Ramos (cell line): ENCODE measurements at regions not wholly inside any gene's neighbourhood (a gene's known extent, or its start where the extent isn't known, plus 50 kb on each side); places are given as distances from the start of the nearest gene placed in this dataset.

ENCODE experiments used
- in situ Hi-C: fragments of 300-500 bp; cut with MboI; formaldehyde crosslinking; loops from one replicate; pipeline ENCODE4 v1.14.3; 2022; ENCODE audit warnings: low sequenced_read_pairs; ENCODE audit not compliant: unreplicated experiment

DNA sequence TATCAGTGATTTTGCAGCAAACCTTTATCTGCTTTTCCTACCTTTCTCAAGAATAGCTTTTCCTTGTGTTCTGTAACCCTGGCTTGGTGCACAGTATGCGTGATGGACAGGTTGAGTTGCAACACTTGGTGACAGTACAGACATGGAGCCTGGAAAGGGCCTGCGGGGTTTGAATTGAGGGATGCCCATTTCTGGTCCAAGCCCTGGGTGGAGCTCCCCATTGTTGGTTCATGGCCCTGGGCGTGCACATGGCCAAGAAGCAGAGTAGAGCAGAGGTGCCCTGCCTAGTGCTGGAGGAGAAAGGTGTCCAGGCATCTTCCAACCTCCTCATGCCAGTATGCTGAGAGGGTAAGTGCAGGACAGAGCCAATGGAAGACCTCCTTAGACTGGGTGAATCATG, 106.6 kb upstream of the MKLN1 start:
- in situ Hi-C loops, result loop anchor here (5.0 kb wide), 1 partner anchor 94 kb away; no protein-coding TSS in a partner anchor

DNA sequence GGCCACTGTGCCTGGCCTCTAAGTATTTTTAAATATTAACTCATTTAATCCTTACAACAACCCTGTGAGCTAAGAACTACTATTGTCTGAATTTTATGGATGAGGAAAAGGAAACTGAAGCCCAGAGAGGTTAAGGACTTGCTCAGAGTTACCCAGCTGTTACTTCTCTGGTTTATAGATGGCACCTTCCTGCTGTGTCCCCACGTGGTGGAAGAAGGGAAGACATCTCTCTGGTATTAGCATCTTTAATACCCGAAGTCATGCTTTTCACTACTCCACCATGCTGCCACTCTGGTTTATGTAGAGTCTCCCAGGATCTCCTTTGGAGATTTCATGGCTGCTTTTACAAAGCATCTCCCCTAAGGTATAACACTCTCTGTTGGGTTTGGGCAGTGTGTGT, 105.5 kb upstream of the MKLN1 start:
- in situ Hi-C loops, result loop anchor here (5.0 kb wide), 1 partner anchor 95 kb away; no protein-coding TSS in a partner anchor

DNA sequence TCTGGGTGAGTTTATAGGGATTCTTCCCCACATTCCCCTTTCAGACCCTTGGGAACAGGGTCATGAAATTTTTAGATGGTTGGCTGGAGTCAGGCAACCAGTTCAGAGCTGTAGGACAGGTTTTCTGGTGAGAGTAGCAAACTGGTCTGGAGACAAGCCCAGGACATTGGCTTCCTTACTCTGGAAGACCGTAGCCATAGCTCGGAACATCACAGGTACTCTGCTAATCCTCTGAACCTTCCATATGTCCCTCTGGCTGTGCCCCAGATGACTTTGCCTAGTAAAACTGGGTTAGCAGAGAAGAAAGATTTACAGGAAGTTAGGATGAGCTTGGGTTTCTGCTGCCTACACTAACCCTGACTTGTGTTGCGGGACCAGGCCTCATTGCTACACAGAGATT, 104.5 kb upstream of the MKLN1 start:
- in situ Hi-C loops, result loop anchor here (5.0 kb wide), 1 partner anchor 96 kb away; no protein-coding TSS in a partner anchor

DNA sequence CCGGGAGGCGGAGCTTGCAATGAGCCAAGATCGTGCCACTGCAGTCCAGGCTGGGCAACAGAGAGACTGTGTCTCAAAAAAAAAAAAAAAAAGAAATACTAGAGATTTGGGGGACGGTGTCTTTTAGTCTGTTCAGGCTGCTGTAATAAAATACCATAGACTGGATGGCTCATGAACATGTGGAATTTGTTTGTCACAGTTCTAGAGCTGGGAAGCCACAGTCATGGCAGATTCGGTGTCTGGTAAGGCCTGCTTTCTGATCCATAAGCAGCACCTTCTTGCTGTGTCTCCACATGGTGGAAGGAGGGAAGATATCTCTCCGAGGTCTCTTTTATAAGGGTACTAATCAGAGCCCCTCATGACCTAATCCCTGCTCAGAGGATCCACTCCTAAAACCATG, 102.7 kb upstream of the MKLN1 start:
- in situ Hi-C loops, result loop anchor here (5.0 kb wide), 1 partner anchor 98 kb away; no protein-coding TSS in a partner anchor

DNA sequence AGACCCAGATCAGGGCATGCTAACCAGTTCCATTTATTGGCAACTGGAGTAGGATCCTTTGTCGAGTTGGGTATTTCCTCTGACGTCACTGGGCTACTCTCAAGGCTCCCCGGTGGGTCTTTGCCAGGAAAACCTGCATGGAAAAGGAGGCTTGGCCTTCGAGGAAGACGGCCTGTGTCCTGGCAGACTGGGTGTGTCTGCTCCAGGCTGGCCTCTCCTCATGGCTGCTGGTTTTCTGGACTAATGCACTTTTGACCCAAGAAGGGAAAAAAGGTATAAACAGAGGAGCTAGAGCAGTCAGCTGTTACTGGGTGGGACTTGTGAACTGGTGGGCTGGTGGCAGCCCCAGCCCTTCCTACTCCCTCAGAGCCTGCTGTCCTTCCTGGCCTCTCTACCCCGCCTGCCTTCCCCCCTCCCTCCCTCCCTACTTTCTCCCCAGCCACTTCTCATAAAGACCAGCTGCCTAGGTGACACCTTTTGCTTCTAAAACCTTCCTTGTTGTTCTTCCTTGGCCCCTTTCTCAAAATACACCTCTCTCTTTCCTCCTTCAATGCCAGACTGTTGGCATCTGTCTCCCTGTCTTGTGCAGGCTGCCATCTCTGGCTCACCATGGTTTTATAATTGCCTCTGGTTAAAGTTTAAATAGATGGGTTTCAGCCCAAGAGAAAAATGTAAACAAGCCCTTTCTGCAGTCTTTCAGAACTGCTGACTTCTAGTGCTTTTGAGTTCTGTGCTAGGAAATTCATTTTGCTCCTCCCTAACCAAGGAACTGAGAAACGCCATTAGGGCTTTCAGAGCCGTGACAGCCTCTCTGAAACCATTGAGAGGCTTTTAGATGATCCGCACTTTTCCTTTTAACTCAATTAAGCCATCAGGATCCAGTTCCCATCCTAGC, 101.8 kb upstream of the MKLN1 start:
- in situ Hi-C loops, result no loop called here

DNA sequence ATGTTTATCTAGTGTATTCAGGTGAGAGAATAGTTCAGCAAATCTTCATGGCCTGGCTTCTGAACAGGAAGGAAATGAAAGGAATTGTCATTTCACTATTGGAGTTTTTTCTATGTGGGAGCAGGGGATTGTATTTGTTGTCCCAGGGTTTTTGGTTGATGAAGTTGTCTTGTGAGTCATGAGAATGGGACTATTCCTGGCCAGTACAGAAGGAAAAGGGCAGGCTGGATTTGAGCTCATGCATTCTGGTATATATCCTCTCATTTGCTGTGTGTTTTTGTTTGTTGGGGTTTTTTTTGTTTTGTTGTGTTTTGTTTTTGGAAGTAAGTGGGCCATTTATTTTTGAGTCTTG, 101.2 kb upstream of the MKLN1 start:
- in situ Hi-C loops, result no loop called here

DNA sequence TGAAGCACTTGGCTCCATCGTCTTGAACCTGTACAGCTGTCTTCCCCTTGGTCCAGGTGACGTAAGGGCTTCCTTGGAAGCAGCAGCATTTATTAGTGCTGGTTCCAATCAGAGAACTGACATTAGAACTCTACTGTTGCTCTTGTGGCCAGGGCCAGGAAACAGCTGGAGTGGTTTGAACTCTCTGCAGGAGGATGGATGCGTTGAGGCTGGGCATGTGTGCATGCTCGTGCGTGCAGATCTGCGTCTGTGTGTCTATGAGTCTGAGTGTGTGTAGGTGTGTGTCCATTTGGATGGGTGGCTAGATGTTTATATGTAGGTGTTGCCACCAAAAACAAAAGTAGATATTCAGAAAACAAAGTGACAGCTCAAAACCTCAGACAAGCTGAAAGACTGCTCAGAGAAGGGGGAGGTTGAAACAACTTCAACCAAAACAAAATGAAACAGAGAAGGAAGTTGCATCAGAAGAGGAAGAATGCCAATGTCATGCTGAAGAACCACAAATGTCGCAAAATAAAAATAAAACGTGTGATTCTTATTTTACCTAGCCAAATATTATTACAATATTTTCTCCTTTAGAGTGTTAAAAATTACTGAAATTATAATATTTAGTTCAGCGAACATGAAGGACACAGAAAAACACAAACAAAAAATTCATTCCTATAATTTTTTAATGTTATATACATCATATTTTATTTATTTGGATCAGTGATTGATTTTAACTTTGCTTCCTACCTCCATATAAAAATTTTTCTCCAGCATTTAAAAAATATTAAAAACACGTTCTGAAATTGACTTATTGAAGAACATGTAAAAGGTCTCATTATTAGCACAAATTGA, 96.1 kb upstream of the MKLN1 start:
- in situ Hi-C loops, result no loop called here

DNA sequence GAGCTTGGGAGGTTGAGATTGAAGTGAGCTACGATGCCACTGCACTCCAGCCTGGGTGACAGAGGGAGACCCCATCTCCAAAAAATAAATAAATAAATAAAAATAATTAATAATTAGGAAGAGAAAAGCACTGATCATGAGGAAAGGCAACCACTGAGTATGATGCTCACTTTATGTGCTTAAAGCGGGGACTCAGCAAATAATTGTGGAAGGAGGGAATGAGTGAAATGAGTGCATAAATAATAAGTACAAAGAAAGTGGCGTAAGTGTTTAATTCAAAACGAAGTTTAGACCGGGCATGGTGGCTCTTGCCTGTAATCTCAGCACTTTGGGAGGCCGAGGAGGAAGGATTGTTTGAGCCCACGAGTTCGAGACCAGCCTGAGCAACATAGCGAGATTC, 94.9 kb upstream of the MKLN1 start:
- in situ Hi-C loops, result no loop called here

DNA sequence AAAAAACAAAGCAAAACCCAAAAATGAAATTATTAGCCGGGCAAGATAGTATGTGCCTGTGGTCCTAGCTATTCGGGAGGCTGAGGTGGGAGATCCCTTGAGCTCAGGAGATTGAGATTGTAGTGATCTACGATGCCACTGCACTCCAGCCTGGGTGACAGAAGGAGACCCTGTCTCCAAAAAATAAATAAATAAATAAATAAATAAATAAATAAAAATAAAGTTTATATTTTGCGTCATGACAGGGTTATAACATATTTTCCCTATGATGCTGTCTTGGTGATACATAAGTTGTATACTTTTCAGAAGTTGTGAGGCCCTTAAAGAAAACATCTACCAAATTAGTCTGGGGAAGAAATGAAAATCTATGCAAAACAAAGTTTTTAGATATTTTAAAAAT, 94.5 kb upstream of the MKLN1 start:
- in situ Hi-C loops, result no loop called here

DNA sequence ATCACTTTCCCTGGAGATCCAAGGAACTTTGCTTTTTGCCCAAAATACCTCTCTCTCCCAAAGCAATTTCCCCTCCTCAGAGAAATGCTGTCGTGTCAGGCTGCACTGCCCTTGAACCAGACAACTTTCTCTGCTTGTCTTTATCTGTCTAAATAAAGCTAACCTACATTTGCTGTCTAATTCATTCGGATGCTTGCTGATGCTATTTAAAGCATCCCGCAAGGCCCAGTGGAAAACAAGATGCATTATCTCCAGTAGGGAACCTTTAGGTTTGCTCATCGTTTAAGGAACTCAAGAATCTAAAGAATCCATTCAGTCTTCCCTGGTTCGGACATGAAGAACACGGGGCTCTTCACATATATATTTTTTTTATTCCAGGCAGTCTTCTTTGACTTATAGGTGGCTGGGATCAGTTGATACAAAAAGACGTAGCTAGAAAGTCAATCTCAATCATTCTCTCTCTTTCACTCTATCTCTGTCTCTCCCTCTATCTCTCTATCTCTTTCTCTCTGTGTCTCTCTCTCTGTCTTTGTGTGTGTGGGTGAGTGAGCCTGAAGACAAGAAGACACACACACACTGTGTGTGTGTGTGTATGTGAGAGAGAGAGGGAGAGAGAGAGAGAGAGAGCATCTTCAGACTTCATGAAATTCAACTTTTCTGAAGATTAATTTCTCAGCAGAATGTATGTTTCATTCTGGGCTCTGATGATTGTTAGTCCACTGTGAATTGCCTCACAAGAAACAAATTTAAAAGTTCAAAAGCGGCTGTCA, 92.8 kb upstream of the MKLN1 start:
- in situ Hi-C loops, result no loop called here

DNA sequence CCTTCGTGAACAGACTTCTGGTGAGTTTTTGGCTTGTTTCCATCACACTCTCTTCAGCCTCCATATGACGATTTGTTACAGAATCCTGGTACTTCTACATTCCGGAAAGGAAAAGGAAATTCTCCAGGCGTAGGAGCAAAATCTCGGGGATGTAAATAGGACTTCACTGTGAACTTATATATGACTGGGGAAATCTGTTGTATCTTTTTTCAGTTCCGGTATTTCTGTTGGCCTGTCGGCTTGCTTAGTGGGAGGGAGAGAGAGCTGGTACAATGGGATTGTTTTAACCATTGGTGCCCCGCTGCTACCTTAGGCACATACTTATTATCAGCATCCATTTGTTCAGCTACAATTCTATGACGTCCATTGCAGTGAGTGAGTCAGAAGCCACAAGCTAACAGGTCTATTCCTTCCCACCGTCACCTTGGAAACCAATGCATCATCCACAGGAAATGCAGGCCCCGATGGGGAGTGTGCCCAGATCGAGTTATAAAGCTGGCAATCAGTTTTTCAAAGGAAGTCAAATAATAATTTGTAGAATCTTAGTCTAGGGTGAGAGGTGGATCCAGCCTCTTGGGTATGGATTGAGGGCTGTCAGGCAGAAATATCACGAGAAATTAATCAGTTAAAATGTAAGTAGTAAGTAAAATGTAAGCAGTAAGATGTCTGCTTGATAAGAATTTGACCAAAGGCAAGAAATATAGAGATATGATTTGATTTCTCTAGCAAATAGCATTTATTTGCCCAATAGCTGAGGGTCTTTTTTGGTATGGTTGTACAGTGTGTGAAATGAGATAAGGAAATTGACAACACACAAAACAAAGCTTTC, 92.0 kb upstream of the MKLN1 start:
- in situ Hi-C loops, result no loop called here

DNA sequence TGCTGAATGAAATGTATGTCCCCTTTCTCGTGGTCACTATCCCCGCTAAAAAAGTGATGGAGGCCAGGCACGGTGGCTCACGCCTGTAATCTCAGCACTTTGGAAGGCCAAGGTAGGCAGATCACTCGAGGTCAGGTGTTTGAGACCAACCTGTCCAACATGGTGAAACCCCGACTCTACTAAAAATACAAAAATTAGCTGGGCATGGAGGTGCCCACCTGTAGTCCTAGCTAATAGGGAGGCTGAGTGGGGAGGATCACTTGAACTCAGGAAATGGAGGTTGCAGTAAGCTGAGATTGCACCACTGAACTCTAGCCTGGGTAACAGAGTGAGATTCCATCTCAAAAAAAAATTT, 91.4 kb upstream of the MKLN1 start:
- in situ Hi-C loops, result no loop called here

DNA sequence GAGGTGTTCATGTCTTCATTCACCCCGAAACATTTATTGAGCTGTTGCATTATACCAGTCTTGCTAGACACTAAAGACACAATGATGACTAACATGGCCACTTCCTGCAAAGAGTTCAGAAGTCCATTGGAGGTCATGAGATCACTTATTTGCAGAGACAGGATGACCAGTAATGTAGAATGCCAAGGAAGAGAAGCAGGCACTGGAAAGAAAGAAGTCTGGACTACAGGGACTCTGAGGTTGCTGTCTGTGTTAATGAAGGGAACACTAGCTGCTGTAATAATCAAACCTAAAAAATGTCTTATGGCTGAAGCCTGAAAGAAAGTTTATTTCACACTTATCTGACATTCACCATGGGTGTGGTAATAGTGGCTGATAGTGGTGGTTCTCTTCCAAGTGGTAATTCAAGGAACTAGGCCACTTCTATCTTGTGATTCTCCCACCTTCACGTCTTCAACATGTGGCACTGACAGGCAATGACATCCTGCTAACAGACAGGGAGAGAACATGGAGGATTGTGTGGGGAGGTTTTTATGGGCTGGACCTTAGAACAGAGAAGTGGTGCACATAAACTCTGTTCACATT, 89.2 kb upstream of the MKLN1 start:
- in situ Hi-C loops, result no loop called here

DNA sequence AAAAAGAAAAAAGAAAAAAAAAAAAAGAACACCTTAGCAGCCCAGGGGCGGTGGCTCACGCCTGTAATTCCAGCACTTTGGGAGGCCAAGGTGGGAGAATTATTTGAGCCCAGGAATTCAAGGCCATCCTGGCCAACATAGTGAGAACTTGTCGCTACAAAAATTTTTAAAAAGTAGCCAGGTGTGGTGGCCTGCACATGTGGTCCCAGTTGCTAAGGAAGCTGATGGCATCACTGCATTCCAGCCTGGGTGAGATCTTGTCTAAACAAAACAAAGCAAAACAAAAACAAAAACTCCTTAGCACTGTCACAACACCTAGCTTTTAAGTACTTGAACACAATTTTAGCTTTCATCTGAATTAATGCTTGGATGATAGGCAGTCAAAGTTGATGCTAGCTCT, 86.3 kb upstream of the MKLN1 start:
- in situ Hi-C loops, result no loop called here

DNA sequence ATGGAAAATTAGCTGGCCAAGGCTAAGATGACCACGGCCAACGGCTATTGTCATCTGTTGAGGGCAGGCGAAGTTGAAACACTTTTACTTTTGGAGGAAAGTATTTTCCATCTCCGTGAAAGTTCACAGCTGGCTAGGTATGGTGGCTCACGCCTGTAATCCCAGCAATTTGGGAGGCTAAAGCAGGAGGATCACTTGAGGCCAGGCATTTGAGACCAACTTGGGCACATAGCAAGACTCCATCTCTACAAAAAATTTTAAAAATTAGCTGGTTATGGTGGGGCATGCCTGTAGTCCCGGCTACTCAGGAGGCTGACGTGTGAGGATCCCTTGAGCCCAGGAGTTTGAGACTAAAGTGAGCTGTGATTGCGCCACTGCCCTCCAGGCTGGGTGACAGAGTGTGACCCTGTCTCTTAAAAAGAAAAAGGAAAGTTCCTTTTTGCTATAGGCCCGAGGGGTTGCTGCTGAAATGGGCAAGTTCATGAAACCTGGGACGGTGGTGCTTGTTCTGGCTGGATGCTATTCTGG, 85.5 kb upstream of the MKLN1 start:
- in situ Hi-C loops, result no loop called here

DNA sequence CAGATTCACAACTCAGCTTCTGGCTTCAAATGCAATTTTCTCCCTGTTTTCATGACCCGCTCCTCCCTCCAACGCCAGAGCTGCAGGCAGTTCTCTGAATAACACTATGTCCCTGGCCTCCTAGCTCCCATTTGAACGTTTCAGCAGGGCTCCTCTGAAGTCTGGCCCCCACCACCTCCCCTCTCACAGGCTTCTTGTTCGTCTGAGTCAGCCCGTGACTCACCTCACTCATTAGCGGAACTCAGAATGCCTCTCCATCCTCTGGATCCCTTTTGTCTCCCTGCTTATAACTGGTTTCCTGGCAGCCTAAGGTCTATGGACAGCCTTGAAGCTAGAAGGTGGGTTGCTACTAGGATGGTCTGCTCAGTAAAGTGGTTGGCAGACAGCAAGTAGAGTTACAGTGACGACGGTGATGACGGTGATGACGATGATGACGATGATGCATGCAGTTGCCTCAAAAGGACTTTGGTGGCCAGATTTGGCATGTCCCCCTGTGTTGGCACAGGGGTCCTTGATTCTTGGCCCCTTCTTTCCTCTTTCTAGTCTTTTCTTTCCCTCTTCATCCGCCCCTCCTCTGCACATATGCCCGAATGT, 83.3 kb upstream of the MKLN1 start:
- in situ Hi-C loops, result no loop called here

DNA sequence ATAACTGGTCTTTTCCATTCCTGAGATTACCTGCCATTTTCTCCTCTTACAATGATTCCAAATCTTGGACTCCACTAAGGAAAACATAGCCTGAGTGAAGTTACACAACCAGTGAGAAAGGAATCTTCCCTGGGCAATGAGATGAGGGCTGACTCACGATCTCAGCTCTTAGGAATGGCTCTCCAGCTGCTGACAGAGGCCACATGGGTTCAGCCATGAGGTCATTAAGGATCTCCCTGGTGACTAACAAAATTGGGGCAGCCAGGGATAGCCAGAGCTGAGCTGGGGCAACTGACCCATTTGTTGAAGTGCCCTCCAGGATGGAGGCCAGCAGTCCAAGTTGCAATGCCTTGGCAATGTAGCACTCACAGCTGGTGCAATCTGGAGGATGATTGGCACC, 78.7 kb upstream of the MKLN1 start:
- in situ Hi-C loops, result no loop called here

DNA sequence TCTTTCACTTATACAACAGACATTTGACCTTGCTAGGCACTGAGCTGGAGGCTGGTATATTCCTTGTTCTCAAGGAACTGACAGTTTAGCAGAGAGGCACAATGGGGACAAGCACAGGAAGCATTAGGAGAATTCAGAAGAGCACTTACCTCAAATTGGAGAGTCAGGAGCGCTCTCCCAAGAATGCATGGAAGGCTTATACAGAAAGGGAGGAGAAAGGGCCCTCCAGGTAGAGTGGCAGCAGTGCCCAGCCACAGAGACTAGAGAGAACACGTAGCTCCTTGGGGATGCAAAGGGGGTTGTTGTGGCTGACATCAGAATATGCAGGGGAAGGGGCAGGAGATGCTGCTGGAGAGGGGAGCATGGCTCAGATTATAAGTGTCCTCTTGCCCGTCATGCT, 78.2 kb upstream of the MKLN1 start:
- in situ Hi-C loops, result no loop called here

DNA sequence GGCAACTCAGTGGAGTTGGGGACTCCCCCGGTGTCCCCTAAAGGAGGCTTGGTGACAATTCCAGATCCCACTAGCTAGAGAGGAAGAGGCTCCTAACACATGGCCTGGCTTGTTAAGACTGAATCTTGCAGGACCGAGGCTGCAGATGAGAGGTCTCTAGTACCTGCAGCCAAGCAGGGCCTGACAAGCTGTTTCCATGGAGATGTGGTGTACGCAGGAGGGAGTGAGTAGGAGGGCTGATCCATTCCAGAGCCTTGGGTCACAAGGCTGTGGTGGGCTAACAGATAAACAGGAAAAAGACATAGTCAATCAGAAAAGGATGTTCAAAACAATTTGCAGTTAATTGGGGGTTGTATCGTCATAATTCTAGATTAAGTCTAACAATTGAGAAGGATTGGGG, 77.3 kb upstream of the MKLN1 start:
- in situ Hi-C loops, result no loop called here
